ENCODE measurements at regions not wholly inside any gene's neighbourhood (a gene's known extent, or its start where the extent isn't known, plus 50 kb on each side); places are given as distances from the start of the nearest gene placed in this dataset.

- no peak overlapping the region for H3K9ac ChIP-seq
- no peak for DNase-seq (ENCODE audit: low spot score)
- Mint-ChIP-seq H3K27ac (no peak overlapping the region), H3K4me1 (no peaks in the 10 kb centered on the region), H3K9me3 (peaks cover 3% of the 10 kb centered on the region), H3K27me3 (ENCODE audit: insufficient read depth, low read depth) (no peaks in the 10 kb centered on the region), H3K4me3 (no peak overlapping the region), H3K36me3 (no peaks in the 10 kb centered on the region)
- H3K27ac ChIP-seq: no peak overlapping the region
- H3K4me1 ChIP-seq: no peaks in the 10 kb centered on the region
- H4K20me1 ChIP-seq (ENCODE audit: low read depth): no peaks in the 10 kb centered on the region
- H3K27me3 ChIP-seq: no peaks in the 10 kb centered on the region
- H3K79me2 ChIP-seq (ENCODE audit: low read depth): no peaks in the 10 kb centered on the region
- no peaks in the 10 kb centered on the region for H3K36me3 ChIP-seq
- H3K4me2 ChIP-seq: no peak overlapping the region
- no peaks in the 10 kb centered on the region for H3K9me3 ChIP-seq (ENCODE audit: low read depth)
- H3F3A ChIP-seq (ENCODE audit: low read depth): no peaks in the 10 kb centered on the region
- H3K4me3 ChIP-seq: no peak overlapping the region
- TF ChIP-seq EZH2 (IDR thresholded peaks at IDR 0.05) (no peak), EZH2phosphoT487 (IDR thresholded peaks at IDR 0.05) (no peak), CTCF (IDR thresholded peaks at IDR 0.05) (no peak)
- H2AFZ ChIP-seq (replicated peaks): no peak overlapping the region
Measured at GRCh38 chr7:95658676-95659075, 62.4 kb upstream of the PDK4 start.

DNA sequence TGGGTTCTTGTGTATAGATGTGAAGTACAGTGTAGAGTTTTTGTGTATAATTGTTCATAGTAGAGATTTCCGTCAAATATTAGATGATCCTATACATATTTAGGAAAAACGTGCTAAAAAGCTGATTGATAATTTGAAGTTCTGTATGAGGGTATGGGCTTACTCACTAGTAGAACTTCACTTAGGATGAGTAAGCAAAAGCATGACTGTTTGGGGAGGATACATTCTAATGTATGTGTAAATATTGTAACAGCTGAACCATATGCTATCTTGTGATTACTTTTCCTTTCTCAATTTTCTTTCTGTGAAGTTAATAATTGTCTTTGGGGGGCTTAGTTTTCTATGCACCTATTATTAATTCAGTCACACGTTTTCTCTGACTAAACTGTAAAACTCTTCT lies 53.2 kb upstream of the PDK4 start:
- no peak for TF ChIP-seq EZH2 (IDR thresholded peaks at IDR 0.05)
- no peak for TF ChIP-seq CTCF (IDR thresholded peaks at IDR 0.05)
- TF ChIP-seq EZH2phosphoT487 (IDR thresholded peaks at IDR 0.05): no peak
- H3K4me3 Mint-ChIP-seq: no peak overlapping the region
- no peaks in the 10 kb centered on the region for H3K36me3 Mint-ChIP-seq
- Histone ChIP-seq H3K4me3 (no peak overlapping the region), H3K9me3 (ENCODE audit: low read depth) (no peaks in the 10 kb centered on the region), H3K27ac (no peak overlapping the region), H2AFZ (replicated peaks) (no peak overlapping the region), H3K79me2 (ENCODE audit: low read depth) (no peaks in the 10 kb centered on the region), H3K4me1 (no peaks in the 10 kb centered on the region), H3K36me3 (no peaks in the 10 kb centered on the region), H3K9ac (no peak overlapping the region), H3K27me3 (peaks cover 5% of the 10 kb centered on the region), H4K20me1 (ENCODE audit: low read depth) (no peaks in the 10 kb centered on the region), H3F3A (ENCODE audit: low read depth) (no peaks in the 10 kb centered on the region), H3K4me2 (no peak overlapping the region)
- H3K9me3 Mint-ChIP-seq: no peaks in the 10 kb centered on the region
- H3K4me1 Mint-ChIP-seq: peaks cover 3% of the 10 kb centered on the region
- DNase-seq (ENCODE audit: low spot score): no peak
- H3K27ac Mint-ChIP-seq: no peak overlapping the region
- H3K27me3 Mint-ChIP-seq (ENCODE audit: insufficient read depth, low read depth): peaks cover 2% of the 10 kb centered on the region

DNA sequence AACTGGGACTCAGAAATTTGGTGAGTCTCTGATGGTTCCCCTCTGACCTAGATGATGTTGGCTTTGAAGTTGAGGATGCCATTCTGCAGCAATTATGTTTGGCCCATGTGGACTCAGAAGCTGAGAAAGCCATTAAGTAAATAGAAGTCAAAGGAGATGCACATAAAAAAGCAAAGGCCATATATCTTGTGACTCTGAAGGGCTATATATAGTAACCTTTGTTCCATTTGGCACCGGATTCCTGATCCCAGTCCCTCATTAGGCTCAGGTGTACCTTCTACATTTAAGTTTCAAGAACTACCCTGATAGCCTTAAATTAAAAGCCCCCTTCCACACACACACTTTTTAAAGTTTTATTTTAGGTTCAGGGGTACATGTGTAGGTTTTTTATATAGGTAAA lies 50.0 kb upstream of the PDK4 start:
- Mint-ChIP-seq H3K36me3 (no peaks in the 10 kb centered on the region), H3K4me3 (no peak overlapping the region)
- H3K4me2 ChIP-seq: no peak overlapping the region

More for the DNA sequence above, 50.0 kb upstream of the PDK4 start:
- no peak overlapping the region for H3K9ac ChIP-seq
- no peaks in the 10 kb centered on the region for H3K36me3 ChIP-seq
- no peaks in the 10 kb centered on the region for H3F3A ChIP-seq (ENCODE audit: low read depth)
- H3K4me1 ChIP-seq: no peaks in the 10 kb centered on the region
- TF ChIP-seq CTCF (IDR thresholded peaks at IDR 0.05) (no peak), EZH2phosphoT487 (IDR thresholded peaks at IDR 0.05) (no peak), EZH2 (IDR thresholded peaks at IDR 0.05) (no peak)
- peaks cover 24% of the 10 kb centered on the region for H3K27me3 ChIP-seq
- H3K4me1 Mint-ChIP-seq: peaks cover 3% of the 10 kb centered on the region
- H4K20me1 ChIP-seq (ENCODE audit: low read depth): no peaks in the 10 kb centered on the region
- no peaks in the 10 kb centered on the region for H3K9me3 Mint-ChIP-seq
- no peak overlapping the region for H3K27ac ChIP-seq
- no peak overlapping the region for H3K27ac Mint-ChIP-seq
- no peak overlapping the region for H2AFZ ChIP-seq (replicated peaks)
- no peak overlapping the region for H3K4me3 ChIP-seq
- no peaks in the 10 kb centered on the region for H3K9me3 ChIP-seq (ENCODE audit: low read depth)
- H3K27me3 Mint-ChIP-seq (ENCODE audit: insufficient read depth, low read depth): peaks cover 4% of the 10 kb centered on the region
- DNase-seq (ENCODE audit: low spot score): no peak
- H3K79me2 ChIP-seq (ENCODE audit: low read depth): no peaks in the 10 kb centered on the region
